Heart left ventricle (tissue), 13 donors: ENCODE measurements at regions not wholly inside any gene's neighbourhood (a gene's known extent, or its start where the extent isn't known, plus 50 kb on each side); places are given as distances from the start of the nearest gene placed in this dataset.

Experiments used
- POLR2A ChIP-seq, 2 donors: fragments of 450-650 bp; IDR thresholded peaks; one replicate each; pipeline ENCODE4 v1.6.1; 2017; ENCODE audit warnings: antibody characterized with exemption in 2 of 2, mild to moderate bottlenecking in 2 of 2, moderate library complexity in 2 of 2
- TF ChIP-seq, protein P1 (sequence below), 12 donors: fragments of 200-600 bp; sonication (generic) in 4 of 12; IDR thresholded peaks; one replicate each; pipeline versions ENCODE4 v1.5.0 to v1.8.0; 2018 to 2022; ENCODE audit warnings: antibody characterized with exemption in 12 of 12, mild to moderate bottlenecking in 5 of 12
- donor health status: ischemic (EF 13 %, LVEDD 7.1; RV severe dilation, severe dysfunction).
- donor health status: DM: no; HTN: yes; CAD: no.
- donor health status: DM: no; HTN: no; CAD: no.
- donor health status: ischemic (EF 25% LVEDD 6.9; RV normal size, moderate dysfunction).
- donor health status: ischemic (EF 25% LVEDD 5.7; RV mildly dilated, moderate dysfunction).
- donor health status: ischemic (EF 35%, LVEDD 5.7; RV mildly dilated, moderate dysfunction).
- donor health status: nonischemic (EF 11% LVEDD 7.7; RV severe dilation, severe dysfunction).
- donor health status: DM: yes; HTN: yes; CAD: no.
- donor health status: PGD.
- donor health status: ischemic (EF 29% LVEDD 5.4; RV normal size, mild dysfunction).
- donor health status: nonischemic (EF 23%, LVEDD 6.1; RV moderate dilation, normal function).

DNA sequence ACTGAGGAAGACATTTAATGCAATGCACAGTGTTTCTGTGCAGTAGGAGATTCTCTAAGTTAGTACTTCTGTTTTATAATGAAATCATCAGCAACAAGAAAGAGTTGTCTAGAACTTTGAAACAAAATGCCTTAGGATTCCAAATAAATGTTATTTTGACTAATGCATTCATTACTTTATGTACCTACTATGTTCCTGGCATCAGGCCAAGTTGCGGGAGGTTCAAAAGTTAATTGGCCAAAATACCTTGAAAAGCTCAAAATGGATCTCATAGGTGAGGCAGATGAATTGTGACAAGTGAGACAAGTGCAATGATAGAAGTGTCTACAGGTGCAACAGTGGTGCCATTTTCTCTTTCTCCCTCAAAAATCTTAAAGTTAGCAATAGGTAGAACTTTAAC lies 289.4 kb downstream of the TOX3 start:
- TF ChIP-seq, protein P1, sequence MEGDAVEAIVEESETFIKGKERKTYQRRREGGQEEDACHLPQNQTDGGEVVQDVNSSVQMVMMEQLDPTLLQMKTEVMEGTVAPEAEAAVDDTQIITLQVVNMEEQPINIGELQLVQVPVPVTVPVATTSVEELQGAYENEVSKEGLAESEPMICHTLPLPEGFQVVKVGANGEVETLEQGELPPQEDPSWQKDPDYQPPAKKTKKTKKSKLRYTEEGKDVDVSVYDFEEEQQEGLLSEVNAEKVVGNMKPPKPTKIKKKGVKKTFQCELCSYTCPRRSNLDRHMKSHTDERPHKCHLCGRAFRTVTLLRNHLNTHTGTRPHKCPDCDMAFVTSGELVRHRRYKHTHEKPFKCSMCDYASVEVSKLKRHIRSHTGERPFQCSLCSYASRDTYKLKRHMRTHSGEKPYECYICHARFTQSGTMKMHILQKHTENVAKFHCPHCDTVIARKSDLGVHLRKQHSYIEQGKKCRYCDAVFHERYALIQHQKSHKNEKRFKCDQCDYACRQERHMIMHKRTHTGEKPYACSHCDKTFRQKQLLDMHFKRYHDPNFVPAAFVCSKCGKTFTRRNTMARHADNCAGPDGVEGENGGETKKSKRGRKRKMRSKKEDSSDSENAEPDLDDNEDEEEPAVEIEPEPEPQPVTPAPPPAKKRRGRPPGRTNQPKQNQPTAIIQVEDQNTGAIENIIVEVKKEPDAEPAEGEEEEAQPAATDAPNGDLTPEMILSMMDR (IDR thresholded peaks at IDR 0.05), result no peak
- TF ChIP-seq POLR2A (IDR thresholded peaks at IDR 0.05), result no peak
